H1 (cell line): ENCODE measurements at regions not wholly inside any gene's neighbourhood (a gene's known extent, or its start where the extent isn't known, plus 50 kb on each side); places are given as distances from the start of the nearest gene placed in this dataset.

ENCODE experiments used
- CTCF ChIA-PET: fragments of 300-600 bp; sonication (Branson Sonifier 250); formaldehyde crosslinking; loops from one replicate; lab custom pipeline; 2021; ENCODE audit not compliant: partially characterized antibody; lab: Charles Lee
- POLR2A ChIA-PET: fragments of 300-600 bp; sonication (Branson Sonifier 250); formaldehyde crosslinking; loops from one replicate; lab custom pipeline; 2021; ENCODE audit warnings: inconsistent platforms; ENCODE audit not compliant: partially characterized antibody; lab: Charles Lee
- DNase-seq, 2 experiments: peaks; one replicate each; pipeline versions ENCODE4 v3.0.0 to v3.0.0-alpha.2; 2010 to 2022; ENCODE audit warnings: low spot score in 2 of 2, low read depth in 1 of 2, mixed read lengths in 1 of 2
- FAIRE-seq: peaks from 2 replicates; lab custom pipeline; 2011; peaks lifted over from hg19 to GRCh38; lab: Jason Lieb, UNC
- H2AFZ ChIP-seq: 2 replicates; pipeline ENCODE4 v1.8.1; 2012; ENCODE audit warnings: low read length, inconsistent platforms
- H2AK5ac ChIP-seq: 2 replicates; pipeline ENCODE4 v1.6.1; 2013; ENCODE audit warnings: low read depth, low read length
- H2BK120ac ChIP-seq: replicated peaks from 2 replicates; pipeline ENCODE3; 2013; ENCODE audit warnings: low read depth, low read length, inconsistent platforms
- H2BK12ac ChIP-seq: 2 replicates; pipeline ENCODE4 v1.6.1; 2013; ENCODE audit warnings: low read depth, low read length
- H2BK15ac ChIP-seq: 2 replicates; pipeline ENCODE4 v1.6.1; 2013; ENCODE audit warnings: low read length
- H2BK20ac ChIP-seq: 2 replicates; pipeline ENCODE4 v1.6.1; 2013; ENCODE audit warnings: low read length
- H2BK5ac ChIP-seq: 2 replicates; pipeline ENCODE4 v1.6.1; 2013; ENCODE audit warnings: low read depth, low read length
- H3K14ac ChIP-seq: 2 replicates; pipeline ENCODE4 v1.6.1; 2013; ENCODE audit warnings: inconsistent platforms; ENCODE audit not compliant: insufficient read length
- H3K18ac ChIP-seq: 2 replicates; pipeline ENCODE4 v1.6.1; 2013; ENCODE audit warnings: low read length; ENCODE audit errors: extremely low read depth
- H3K23ac ChIP-seq: 2 replicates; pipeline ENCODE4 v1.6.1; 2013; ENCODE audit warnings: inconsistent platforms; ENCODE audit not compliant: insufficient read length
- H3K23me2 ChIP-seq: 2 replicates; pipeline ENCODE4 v1.6.1; 2013; ENCODE audit warnings: low read depth, low read length
- H3K27ac ChIP-seq: 2 replicates; pipeline ENCODE4 v1.6.1; 2011; ENCODE audit warnings: low read depth, low read length, inconsistent platforms
- H3K27me3 ChIP-seq, 4 experiments: replicated peaks in 1 of 4; 1 replicate in 1 of 4; 2 replicates in 3 of 4; pipeline versions ENCODE4 v1.6.1 to v1.8.1; 2011 to 2013; ENCODE audit warnings: low read length in 3 of 4, mild to moderate bottlenecking in 3 of 4, inconsistent platforms in 2 of 4, mixed read lengths in 2 of 4, moderate library complexity in 1 of 4; ENCODE audit not compliant: control insufficient read depth in 3 of 4, insufficient read depth in 3 of 4; ENCODE audit errors: extremely low read depth in 1 of 4
- H3K36me3 ChIP-seq, 4 experiments: 2 replicates each; pipeline versions ENCODE4 v1.6.1 to v1.8.1; 2011 to 2013; ENCODE audit warnings: mild to moderate bottlenecking in 4 of 4, low read length in 3 of 4, moderate library complexity in 2 of 4, control low read depth in 1 of 4, inconsistent platforms in 1 of 4; ENCODE audit not compliant: insufficient read depth in 4 of 4, control insufficient read depth in 2 of 4
- H3K4ac ChIP-seq: replicated peaks from 2 replicates; pipeline ENCODE3; 2013; ENCODE audit warnings: low read length, low read depth, mixed read lengths, inconsistent platforms; ENCODE audit not compliant: insufficient read length
- H3K4me1 ChIP-seq, 4 experiments: replicated peaks in 1 of 4; 1 replicate in 1 of 4; 2 replicates in 3 of 4; pipeline versions ENCODE4 v1.6.1 to v1.8.1; 2011 to 2013; ENCODE audit warnings: low read length in 3 of 4, inconsistent platforms in 2 of 4, mixed read lengths in 1 of 4; ENCODE audit not compliant: insufficient read depth in 4 of 4, control insufficient read depth in 3 of 4
- H3K4me2 ChIP-seq, 2 experiments: 2 replicates each; pipeline versions ENCODE4 v1.6.1 to v1.8.1; 2011 to 2013; ENCODE audit warnings: low read depth in 2 of 2, low read length in 2 of 2, control low read depth in 1 of 2, inconsistent platforms in 1 of 2, mild to moderate bottlenecking in 1 of 2; ENCODE audit not compliant: insufficient read depth in 1 of 2
- H3K4me3 ChIP-seq, 4 experiments: fragments of 200-600, 300-600 bp in 1 of 4; sonication (generic), shearing (Covaris generic), sonication (Bioruptor Twin) in 1 of 4; 2 replicates each; pipeline versions ENCODE4 v1.5.1 to v1.8.1; 2011 to 2016; ENCODE audit warnings: low read length in 4 of 4, low read depth in 3 of 4, control low read depth in 2 of 4, inconsistent platforms in 2 of 4, mild to moderate bottlenecking in 2 of 4, mixed read lengths in 1 of 4, moderate library complexity in 1 of 4; ENCODE audit not compliant: insufficient read depth in 2 of 4; ENCODE audit errors: extremely low read depth in 1 of 4
- H3K56ac ChIP-seq: replicated peaks from 2 replicates; pipeline ENCODE3; 2013; ENCODE audit warnings: low read depth, mild to moderate bottlenecking, mixed read lengths, low read length, inconsistent platforms; ENCODE audit not compliant: insufficient read length
- H3K79me1 ChIP-seq: 2 replicates; pipeline ENCODE4 v1.6.1; 2013; ENCODE audit warnings: low read depth, low read length, control low read depth
- H3K79me2 ChIP-seq, 2 experiments: 2 replicates each; pipeline versions ENCODE4 v1.6.1 to v1.8.1; 2012 to 2013; ENCODE audit warnings: low read length in 2 of 2, mild to moderate bottlenecking in 2 of 2, inconsistent platforms in 1 of 2; ENCODE audit not compliant: insufficient read depth in 2 of 2, control insufficient read depth in 1 of 2
- H3K9ac ChIP-seq, 4 experiments: replicated peaks in 1 of 4; 1 replicate in 1 of 4; 2 replicates in 3 of 4; pipeline versions ENCODE4 v1.6.1 to v1.8.1; 2011 to 2013; ENCODE audit warnings: low read depth in 3 of 4, low read length in 3 of 4, control low read depth in 2 of 4, mild to moderate bottlenecking in 2 of 4, moderate library complexity in 2 of 4, inconsistent platforms in 1 of 4; ENCODE audit errors: extremely low read depth in 1 of 4
- H3K9me3 ChIP-seq, 2 experiments: 2 replicates each; pipeline versions ENCODE4 v1.6.1 to v1.8.1; 2012 to 2013; ENCODE audit warnings: mild to moderate bottlenecking in 2 of 2, moderate library complexity in 2 of 2, control low read depth in 1 of 2, inconsistent platforms in 1 of 2, low read depth in 1 of 2, low read length in 1 of 2, mixed read lengths in 1 of 2; ENCODE audit not compliant: insufficient read depth in 2 of 2
- H4K20me1 ChIP-seq, 2 experiments: replicated peaks in 1 of 2; 2 replicates each; pipeline versions ENCODE3 to v1.8.1; 2011 to 2013; ENCODE audit warnings: inconsistent platforms in 2 of 2, low read length in 2 of 2, mild to moderate bottlenecking in 1 of 2; ENCODE audit not compliant: insufficient read depth in 2 of 2, control insufficient read depth in 1 of 2
- H4K5ac ChIP-seq: 2 replicates; pipeline ENCODE4 v1.6.1; 2013; ENCODE audit warnings: low read length, low read depth, mixed read lengths, inconsistent platforms; ENCODE audit not compliant: insufficient read length
- H4K8ac ChIP-seq: 2 replicates; pipeline ENCODE4 v1.8.0; 2013; ENCODE audit warnings: mild to moderate bottlenecking, moderate library complexity, low read length, inconsistent platforms; ENCODE audit not compliant: insufficient read depth; ENCODE audit errors: extremely low read depth
- H4K91ac ChIP-seq: replicated peaks from 2 replicates; pipeline ENCODE3; 2013; ENCODE audit warnings: low read length, mixed read lengths, inconsistent platforms; ENCODE audit not compliant: insufficient read length
- BACH1 ChIP-seq: IDR thresholded peaks from 2 replicates; pipeline ENCODE4 v1.6.1; 2012; ENCODE audit warnings: low read length, improper control_type of control experiment
- EGR1 ChIP-seq: IDR thresholded peaks from 2 replicates; pipeline ENCODE4 v1.6.1; 2011; ENCODE audit warnings: low read depth, low read length, borderline replicate concordance
- GTF2F1 ChIP-seq: IDR thresholded peaks from 2 replicates; pipeline ENCODE4 v1.6.1; 2012; ENCODE audit warnings: low read depth, low read length, improper control_type of control experiment, borderline replicate concordance
- NANOG ChIP-seq: IDR thresholded peaks from 2 replicates; pipeline ENCODE4 v1.6.1; 2011; ENCODE audit warnings: low read length, low read depth, mild to moderate bottlenecking, inconsistent platforms; ENCODE audit not compliant: insufficient read depth, poor library complexity, severe bottlenecking
- SIN3A ChIP-seq, 2 experiments: IDR thresholded peaks in 1 of 2; conservative IDR thresholded peaks in 1 of 2; 2 replicates each; pipeline ENCODE4 v1.6.1; 2011 to 2012; ENCODE audit warnings: low read length in 2 of 2, improper control_type of control experiment in 1 of 2, low read depth in 1 of 2, mild to moderate bottlenecking in 1 of 2
- SIX5 ChIP-seq: IDR thresholded peaks from 2 replicates; pipeline ENCODE4 v1.6.1; 2011; ENCODE audit warnings: mild to moderate bottlenecking, low read depth, low read length
- ZNF274 ChIP-seq: IDR thresholded peaks from 2 replicates; pipeline ENCODE4 v1.7.0; 2012; ENCODE audit warnings: low read length, borderline replicate concordance; ENCODE audit errors: extremely low read depth

DNA sequence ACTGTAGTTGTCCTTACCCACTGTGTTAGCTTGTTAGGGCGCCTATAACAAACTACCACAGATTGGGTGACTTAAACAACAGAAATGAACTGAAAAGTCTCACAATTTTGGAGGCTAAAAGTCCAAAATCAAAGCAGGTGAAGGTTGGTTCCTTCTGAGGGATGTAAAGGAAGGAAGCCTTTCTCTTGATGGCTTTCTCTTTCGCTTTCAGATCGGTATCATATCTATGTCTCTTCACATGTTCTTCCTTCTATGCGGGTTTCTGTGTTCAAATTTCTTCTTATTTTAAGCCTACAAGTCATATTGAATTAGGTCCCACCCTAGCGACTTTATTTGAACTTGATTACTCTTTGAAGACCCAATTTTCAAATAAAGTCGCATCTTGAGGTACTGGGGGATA, 118.6 kb downstream of the CPXCR1 start (continued):
- no peak for TF ChIP-seq SIX5

DNA sequence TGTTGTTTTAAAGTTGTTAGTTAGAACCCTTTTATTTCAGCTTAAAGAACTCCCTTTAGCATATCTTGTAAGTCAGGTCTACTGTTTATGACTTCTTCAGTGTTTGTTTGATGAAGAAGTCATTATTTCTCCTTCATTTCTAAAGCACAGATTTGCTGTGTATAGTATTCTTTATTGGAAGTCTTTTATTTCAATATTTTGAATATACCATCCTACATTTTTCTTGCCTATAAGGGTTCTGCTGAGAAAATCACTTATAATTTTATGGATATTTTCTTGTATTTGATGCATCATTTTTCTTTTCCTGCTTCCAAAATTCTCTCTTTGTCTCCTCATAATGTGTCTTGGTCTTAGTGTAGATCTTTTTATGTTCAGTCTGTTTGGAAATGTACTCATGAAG, 134.5 kb downstream of the CPXCR1 start:
- Histone ChIP-seq H3K9ac (no peak overlapping the region), H3K23ac (no peak overlapping the region), H2BK15ac (no peak overlapping the region), H4K5ac (no peak overlapping the region), H3K56ac (no peak overlapping the region), H2BK120ac (no peak overlapping the region), H3K27ac (no peak overlapping the region), H2AFZ (no peak overlapping the region), H4K20me1 (no peaks in the 10 kb centered on the region), H3K4me1 (no peaks in the 10 kb centered on the region), H3K9me3 (no peaks in the 10 kb centered on the region), H2BK20ac (no peak overlapping the region), H2AK5ac (no peak overlapping the region), H3K79me2 (no peaks in the 10 kb centered on the region), H3K4me2 (no peak overlapping the region), H3K27me3 (no peaks in the 10 kb centered on the region), H2BK12ac (no peak overlapping the region), H3K23me2 (no peaks in the 10 kb centered on the region), H2BK5ac (no peak overlapping the region), H3K14ac (no peak overlapping the region), H3K18ac (no peak overlapping the region), H3K4me3 (no peak overlapping the region), H3K36me3 (no peaks in the 10 kb centered on the region), H3K4ac (no peak overlapping the region), H4K91ac (no peak overlapping the region), H3K79me1 (no peaks in the 10 kb centered on the region), H4K8ac (no peak overlapping the region)
- CTCF ChIA-PET: no interaction called here
- POLR2A ChIA-PET: no interaction called here
- DNase-seq (no peak), FAIRE-seq (no peak)
- no peak for TF ChIP-seq NANOG
- no peak for TF ChIP-seq SIN3A (conservative IDR thresholded peaks at IDR 0.05 in 1 of 2, IDR thresholded peaks at IDR 0.05 in 1 of 2; ENCODE audit: low read depth in 1 of 2, low read length in 2 of 2)
- TF ChIP-seq EGR1: no peak
- no peak for TF ChIP-seq GTF2F1
- TF ChIP-seq BACH1: no peak
- TF ChIP-seq ZNF274: no peak
